Natural killer cell (primary cell): ENCODE measurements at regions not wholly inside any gene's neighbourhood (a gene's known extent, or its start where the extent isn't known, plus 50 kb on each side); places are given as distances from the start of the nearest gene placed in this dataset.

Source experiments
- ATAC-seq, 3 donors: fragments of 150-1000 bp in 2 of 3; fragments of 200-7000 bp in 1 of 3; cut with Tn5 transposase; 1 replicate in 1 of 3; 2 replicates in 2 of 3; pipeline ENCODE4 v1.10.0; 2021; ENCODE audit warnings: mild to moderate bottlenecking in 2 of 3, moderate library complexity in 2 of 3
- DNase-seq, 2 donors: peaks; one replicate each; pipeline versions ENCODE4 v3.0.0 to v3.0.0-alpha.2; 2013 to 2021; ENCODE audit warnings: mixed read lengths in 1 of 2
- H3K27ac ChIP-seq: one replicate; pipeline ENCODE4 v1.5.1; 2013; ENCODE audit warnings: mild to moderate bottlenecking, low read length
- H3K27me3 ChIP-seq: one replicate; pipeline ENCODE4 v1.6.1; 2013; ENCODE audit warnings: low read length; ENCODE audit not compliant: control insufficient read depth, insufficient read depth
- H3K36me3 ChIP-seq: one replicate; pipeline ENCODE4 v1.6.1; 2013; ENCODE audit warnings: low read length; ENCODE audit not compliant: control insufficient read depth, insufficient read depth
- H3K4me1 ChIP-seq: one replicate; pipeline ENCODE4 v1.6.1; 2013; ENCODE audit warnings: low read length; ENCODE audit not compliant: control insufficient read depth, insufficient read depth
- H3K4me3 ChIP-seq: one replicate; pipeline ENCODE4 v1.5.1; 2013; ENCODE audit warnings: low read length
- H3K9me3 ChIP-seq: one replicate; pipeline ENCODE4 v1.6.1; 2013; ENCODE audit warnings: low read length; ENCODE audit not compliant: control insufficient read depth, insufficient read depth
- H3K27ac Mint-ChIP-seq, 2 donors: one replicate each; pipeline ENCODE4 v1.8.0; 2022; ENCODE audit warnings: mild to moderate bottlenecking in 2 of 2, mixed read lengths in 2 of 2, moderate library complexity in 1 of 2
- H3K27me3 Mint-ChIP-seq, 2 donors: one replicate each; pipeline ENCODE4 v1.8.0; 2022; ENCODE audit warnings: low read depth in 2 of 2, mixed read lengths in 2 of 2
- H3K36me3 Mint-ChIP-seq: one replicate; pipeline ENCODE4 v1.8.0; 2022; ENCODE audit warnings: mixed read lengths
- H3K4me1 Mint-ChIP-seq, 2 donors: one replicate each; pipeline ENCODE4 v1.8.0; 2022; ENCODE audit warnings: mixed read lengths in 2 of 2
- H3K4me3 Mint-ChIP-seq: one replicate; pipeline ENCODE4 v1.8.0; 2022; ENCODE audit warnings: mild to moderate bottlenecking, moderate library complexity, mixed read lengths
- H3K9me3 Mint-ChIP-seq, 2 donors: one replicate each; pipeline ENCODE4 v1.8.0; 2022; ENCODE audit warnings: mixed read lengths in 2 of 2
- WGBS: methylation state at CpG from one replicate; pipeline ENCODE4 v1.1.7; 2013; ENCODE audit warnings: missing lambda C conversion rate; ENCODE audit not compliant: insufficient coverage; 5-methylcytosine and 5-hydroxymethylcytosine counted together
- intact Hi-C: fragments of 100-400 bp; cut with micrococcal nuclease; formaldehyde crosslinking; loops from one replicate; pipeline ENCODE4 v1.14.2; 2022
- TF ChIP-seq, protein P1 (sequence below): fragments of 200-600 bp; IDR thresholded peaks from one replicate; pipeline ENCODE4 v1.8.0; 2022; ENCODE audit warnings: antibody characterized with exemption

DNA sequence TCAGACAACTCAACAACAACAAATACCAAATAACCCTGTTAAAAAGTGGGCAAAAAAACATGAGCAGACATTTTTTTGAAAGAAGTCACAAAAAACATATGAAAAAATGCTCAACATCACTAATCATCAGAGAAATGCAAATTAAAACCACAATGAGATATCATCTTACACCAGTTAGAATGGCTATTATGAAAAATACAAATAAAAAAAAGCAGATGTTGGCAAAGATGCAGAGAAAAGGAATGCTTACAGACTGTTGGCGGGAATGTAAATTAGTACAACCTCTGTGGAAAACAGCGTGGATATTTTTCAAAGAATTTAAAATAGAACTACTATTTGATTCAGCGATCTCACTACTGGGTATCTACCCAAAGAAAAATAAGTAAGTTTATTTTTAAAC is 114.0 kb downstream of the SLC38A4 start:
- ATAC-seq, result no peak

DNA sequence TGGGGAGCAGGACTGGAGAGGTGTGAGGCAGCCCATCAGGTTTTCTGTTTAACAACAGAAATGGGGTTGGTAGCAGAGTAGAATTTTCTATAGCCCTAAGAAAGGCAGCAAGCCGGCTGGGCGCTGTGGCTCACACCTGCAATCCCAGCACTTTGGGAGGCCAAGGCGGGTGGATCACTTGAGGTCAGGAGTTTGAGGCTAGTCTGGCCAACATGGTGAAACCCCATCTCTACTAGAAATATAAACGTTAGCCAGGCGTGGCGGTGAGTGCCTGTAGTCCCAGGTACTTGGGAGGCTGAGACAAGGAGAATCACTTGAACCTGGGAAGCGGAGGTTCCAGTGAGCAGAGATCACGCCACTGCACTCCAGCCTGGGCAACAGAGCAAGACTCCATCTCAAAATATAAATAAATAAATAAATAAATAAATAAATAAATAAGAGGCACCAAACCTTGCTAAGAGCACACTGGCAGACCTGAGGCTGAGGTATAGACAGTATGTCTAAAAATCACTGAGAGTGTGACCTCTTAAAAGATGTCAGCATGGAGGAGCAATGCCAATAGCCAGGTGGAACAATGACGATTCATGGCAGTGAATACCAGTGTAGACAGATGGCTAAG is 115.6 kb downstream of the SLC38A4 start:
- Mint-ChIP-seq H3K27ac (no peak overlapping the region), H3K4me1 (peaks cover 0 to 4% of the 10 kb centered on the region in 2 donors), H3K9me3 (peaks cover 0 to 2% of the 10 kb centered on the region in 2 donors), H3K36me3 (peaks cover 10% of the 10 kb centered on the region), H3K4me3 (no peak overlapping the region), H3K27me3 (no peaks in the 10 kb centered on the region)
- intact Hi-C loops, result no loop called here
- DNase-seq (no peak), ATAC-seq (no peak)
- no peaks in the 10 kb centered on the region for H3K4me1 ChIP-seq
- TF ChIP-seq, protein P1, sequence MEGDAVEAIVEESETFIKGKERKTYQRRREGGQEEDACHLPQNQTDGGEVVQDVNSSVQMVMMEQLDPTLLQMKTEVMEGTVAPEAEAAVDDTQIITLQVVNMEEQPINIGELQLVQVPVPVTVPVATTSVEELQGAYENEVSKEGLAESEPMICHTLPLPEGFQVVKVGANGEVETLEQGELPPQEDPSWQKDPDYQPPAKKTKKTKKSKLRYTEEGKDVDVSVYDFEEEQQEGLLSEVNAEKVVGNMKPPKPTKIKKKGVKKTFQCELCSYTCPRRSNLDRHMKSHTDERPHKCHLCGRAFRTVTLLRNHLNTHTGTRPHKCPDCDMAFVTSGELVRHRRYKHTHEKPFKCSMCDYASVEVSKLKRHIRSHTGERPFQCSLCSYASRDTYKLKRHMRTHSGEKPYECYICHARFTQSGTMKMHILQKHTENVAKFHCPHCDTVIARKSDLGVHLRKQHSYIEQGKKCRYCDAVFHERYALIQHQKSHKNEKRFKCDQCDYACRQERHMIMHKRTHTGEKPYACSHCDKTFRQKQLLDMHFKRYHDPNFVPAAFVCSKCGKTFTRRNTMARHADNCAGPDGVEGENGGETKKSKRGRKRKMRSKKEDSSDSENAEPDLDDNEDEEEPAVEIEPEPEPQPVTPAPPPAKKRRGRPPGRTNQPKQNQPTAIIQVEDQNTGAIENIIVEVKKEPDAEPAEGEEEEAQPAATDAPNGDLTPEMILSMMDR, result no peak
- no peaks in the 10 kb centered on the region for H3K27me3 ChIP-seq
- H3K36me3 ChIP-seq, result no peaks in the 10 kb centered on the region
- H3K4me3 ChIP-seq, result no peak overlapping the region
- H3K27ac ChIP-seq, result no peak overlapping the region
- WGBS, result 95% methylated on average over 8 of the region's 9 CpGs
- peaks cover 3% of the 10 kb centered on the region for H3K9me3 ChIP-seq

More for the DNA sequence above, 114.0 kb downstream of the SLC38A4 start:
- Histone ChIP-seq H3K9me3 (peaks cover 3% of the 10 kb centered on the region), H3K36me3 (no peaks in the 10 kb centered on the region), H3K27ac (no peak overlapping the region), H3K27me3 (no peaks in the 10 kb centered on the region), H3K4me3 (no peak overlapping the region), H3K4me1 (no peaks in the 10 kb centered on the region)
- no peak for DNase-seq
- TF ChIP-seq, protein P1, result no peak
- Mint-ChIP-seq H3K27ac (no peak overlapping the region), H3K4me3 (no peak overlapping the region), H3K9me3 (peaks cover 0 to 2% of the 10 kb centered on the region in 2 donors), H3K36me3 (peaks cover 10% of the 10 kb centered on the region), H3K4me1 (peaks cover 0 to 4% of the 10 kb centered on the region in 2 donors), H3K27me3 (no peaks in the 10 kb centered on the region)
- intact Hi-C loops, result no loop called here
- 100% methylated on average over 2 of the region's 3 CpGs for WGBS

DNA sequence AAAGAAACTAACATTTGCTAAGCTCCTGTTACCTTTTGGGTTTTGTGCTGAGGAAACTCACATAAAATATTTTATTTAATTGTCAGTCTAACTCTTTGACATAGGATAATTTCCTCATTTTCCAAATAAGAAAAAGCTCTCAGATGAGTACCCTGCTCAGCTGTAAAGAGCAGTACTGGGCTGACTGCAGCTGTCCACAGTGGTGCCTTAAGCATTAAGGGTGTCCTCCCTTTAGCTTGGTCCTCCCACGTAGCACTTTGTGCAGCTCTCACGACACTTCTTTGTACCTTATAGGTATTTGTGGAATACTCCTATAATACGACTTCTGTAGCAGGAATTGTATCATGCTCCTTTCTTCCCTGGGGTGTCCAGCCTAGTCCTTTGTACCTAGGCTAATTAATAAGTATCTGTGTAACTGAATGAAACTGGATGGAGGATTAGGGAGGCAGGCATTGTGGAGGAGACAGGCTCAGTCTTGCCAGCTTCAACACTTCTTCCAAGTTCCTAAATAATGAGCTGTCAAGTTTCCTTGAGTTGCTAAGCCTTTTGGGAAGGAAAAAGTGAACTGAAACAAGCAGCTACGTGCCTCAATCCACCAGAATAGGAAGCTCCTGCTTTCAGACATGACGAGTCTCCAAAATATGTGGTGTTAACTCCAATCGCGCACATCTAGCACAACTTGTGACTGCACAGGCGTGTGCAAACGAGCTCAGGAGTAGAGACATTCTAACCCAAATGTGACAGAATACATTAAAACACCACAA is 123.0 kb downstream of the SLC38A4 start:
- Mint-ChIP-seq H3K4me1 (peaks cover 5 to 11% of the 10 kb centered on the region in 2 donors), H3K4me3 (no peak overlapping the region), H3K9me3 (peaks cover 2% of the 10 kb centered on the region in 2 donors), H3K36me3 (peaks cover 8% of the 10 kb centered on the region), H3K27me3 (no peaks in the 10 kb centered on the region), H3K27ac (no peak overlapping the region)
- Histone ChIP-seq H3K27ac (no peak overlapping the region), H3K27me3 (no peaks in the 10 kb centered on the region), H3K9me3 (peaks cover 3% of the 10 kb centered on the region), H3K4me1 (no peaks in the 10 kb centered on the region), H3K4me3 (no peak overlapping the region), H3K36me3 (no peaks in the 10 kb centered on the region)
- TF ChIP-seq, protein P1, result no peak
- WGBS, result 83% methylated on average over 9 of the region's 9 CpGs
- DNase-seq, result no peak
- ATAC-seq, result no peak
- intact Hi-C loops, result no loop called here
